H9 (cell line): ENCODE measurements at regions not wholly inside any gene's neighbourhood (a gene's known extent, or its start where the extent isn't known, plus 50 kb on each side); places are given as distances from the start of the nearest gene placed in this dataset.

Experiments
- DNase-seq: peaks from one replicate; pipeline ENCODE4 v3.0.0-alpha.2; 2017
- H2AFZ ChIP-seq: one replicate; pipeline ENCODE4 v1.6.1; 2013; ENCODE audit warnings: mild to moderate bottlenecking, low read length, control low read depth, moderate library complexity
- H2AK5ac ChIP-seq: 2 replicates; pipeline ENCODE4 v1.6.1; 2013; ENCODE audit warnings: low read length, control low read depth, mixed read lengths; ENCODE audit not compliant: insufficient read length
- H2BK120ac ChIP-seq: one replicate; pipeline ENCODE4 v1.6.1; 2013; ENCODE audit warnings: low read depth, mild to moderate bottlenecking, low read length, control low read depth, inconsistent platforms; ENCODE audit not compliant: poor library complexity, severe bottlenecking
- H2BK12ac ChIP-seq: 2 replicates; pipeline ENCODE4 v1.6.1; 2013; ENCODE audit warnings: low read length, control low read depth, mixed read lengths, low read depth; ENCODE audit not compliant: insufficient read length
- H2BK15ac ChIP-seq: 2 replicates; pipeline ENCODE4 v1.6.1; 2013; ENCODE audit warnings: low read depth, low read length, control low read depth
- H2BK20ac ChIP-seq: one replicate; pipeline ENCODE4 v1.6.1; 2013; ENCODE audit warnings: low read depth, mild to moderate bottlenecking, low read length, control low read depth, inconsistent platforms; ENCODE audit not compliant: poor library complexity, severe bottlenecking
- H2BK5ac ChIP-seq: 2 replicates; pipeline ENCODE4 v1.6.1; 2013; ENCODE audit warnings: low read length, control low read depth, mixed read lengths; ENCODE audit not compliant: insufficient read length
- H3K14ac ChIP-seq: 2 replicates; pipeline ENCODE4 v1.6.1; 2013; ENCODE audit warnings: low read length, control low read depth; ENCODE audit not compliant: insufficient read depth
- H3K18ac ChIP-seq: 2 replicates; pipeline ENCODE4 v1.6.1; 2013; ENCODE audit warnings: low read depth, mild to moderate bottlenecking, mixed read lengths, low read length, control low read depth; ENCODE audit not compliant: insufficient read length
- H3K23ac ChIP-seq: 2 replicates; pipeline ENCODE4 v1.6.1; 2013; ENCODE audit warnings: low read length, control low read depth, mixed read lengths, low read depth; ENCODE audit not compliant: insufficient read length
- H3K23me2 ChIP-seq: 2 replicates; pipeline ENCODE4 v1.6.1; 2013; ENCODE audit warnings: low read depth, mild to moderate bottlenecking, mixed read lengths, low read length, control low read depth; ENCODE audit not compliant: insufficient read length, poor library complexity, severe bottlenecking
- H3K27ac ChIP-seq: 2 replicates; pipeline ENCODE4 v1.5.1; 2013; ENCODE audit warnings: low read length, control low read depth, mixed read lengths, low read depth; ENCODE audit not compliant: insufficient read length
- H3K27me3 ChIP-seq: 2 replicates; pipeline ENCODE4 v1.6.1; 2013; ENCODE audit warnings: low read length, control low read depth, inconsistent platforms; ENCODE audit not compliant: insufficient read depth
- H3K4ac ChIP-seq: 2 replicates; pipeline ENCODE4 v1.6.1; 2013; ENCODE audit warnings: low read depth, mild to moderate bottlenecking, control low read depth, inconsistent platforms, low read length, moderate library complexity
- H3K4me1 ChIP-seq: 2 replicates; pipeline ENCODE4 v1.6.1; 2013; ENCODE audit warnings: low read length, control low read depth, inconsistent platforms; ENCODE audit not compliant: insufficient read depth
- H3K4me2 ChIP-seq: 2 replicates; pipeline ENCODE4 v1.6.1; 2013; ENCODE audit warnings: low read length, control low read depth, mixed read lengths; ENCODE audit not compliant: insufficient read length, insufficient read depth
- H3K56ac ChIP-seq: 2 replicates; pipeline ENCODE4 v1.6.1; 2013; ENCODE audit warnings: low read depth, mild to moderate bottlenecking, mixed read lengths, low read length, control low read depth; ENCODE audit not compliant: insufficient read length
- H3K79me1 ChIP-seq: 2 replicates; pipeline ENCODE4 v1.6.1; 2013; ENCODE audit warnings: low read depth, mild to moderate bottlenecking, moderate library complexity, low read length, control low read depth, inconsistent platforms; ENCODE audit not compliant: insufficient read depth, poor library complexity, severe bottlenecking
- H3K79me2 ChIP-seq: 2 replicates; pipeline ENCODE4 v1.6.1; 2013; ENCODE audit warnings: low read length, control low read depth, inconsistent platforms; ENCODE audit not compliant: insufficient read depth
- H3K9ac ChIP-seq: 2 replicates; pipeline ENCODE4 v1.6.1; 2013; ENCODE audit warnings: low read length, control low read depth, mixed read lengths; ENCODE audit not compliant: insufficient read length; ENCODE audit errors: extremely low read depth
- H3K9me3 ChIP-seq: one replicate; pipeline ENCODE4 v1.6.1; 2013; ENCODE audit warnings: low read depth, low read length, inconsistent platforms; ENCODE audit not compliant: control insufficient read depth
- H3T11ph ChIP-seq: one replicate; pipeline ENCODE4 v1.6.1; 2013; ENCODE audit warnings: mild to moderate bottlenecking, low read length, control low read depth, inconsistent platforms
- H4K20me1 ChIP-seq: one replicate; pipeline ENCODE4 v1.6.1; 2013; ENCODE audit not compliant: control insufficient read depth, insufficient read length, insufficient read depth
- H4K5ac ChIP-seq: 2 replicates; pipeline ENCODE4 v1.6.1; 2013; ENCODE audit warnings: low read depth, mild to moderate bottlenecking, mixed read lengths, low read length, control low read depth; ENCODE audit not compliant: insufficient read length
- H4K8ac ChIP-seq: replicated peaks from 2 replicates; pipeline ENCODE4 v1.6.1; 2013; ENCODE audit warnings: low read length, control low read depth, mixed read lengths, low read depth; ENCODE audit not compliant: insufficient read length
- H4K91ac ChIP-seq: 2 replicates; pipeline ENCODE4 v1.6.1; 2013; ENCODE audit warnings: low read depth, mild to moderate bottlenecking, moderate library complexity, mixed read lengths, low read length, control low read depth; ENCODE audit not compliant: insufficient read length
- H3K27ac Mint-ChIP-seq, 3 experiments: 2 replicates in 2 of 3; 3 replicates in 1 of 3; pipeline ENCODE4 v1.8.0; 2020 to 2021; ENCODE audit warnings: mixed read lengths in 3 of 3, mild to moderate bottlenecking in 1 of 3, moderate library complexity in 1 of 3
- H3K27me3 Mint-ChIP-seq: 2 replicates; pipeline ENCODE4 v1.8.0; 2021; ENCODE audit warnings: low read depth, mild to moderate bottlenecking, moderate library complexity, mixed read lengths
- H3K36me3 Mint-ChIP-seq, 3 experiments: 2 replicates in 2 of 3; 3 replicates in 1 of 3; pipeline ENCODE4 v1.8.0; 2020 to 2021; ENCODE audit warnings: low read depth in 3 of 3, mixed read lengths in 3 of 3; ENCODE audit not compliant: insufficient read depth in 1 of 3
- H3K4me1 Mint-ChIP-seq, 2 experiments: 2 replicates each; pipeline ENCODE4 v1.8.0; 2020; ENCODE audit warnings: mixed read lengths in 2 of 2
- H3K4me3 Mint-ChIP-seq, 2 experiments: 2 replicates in 1 of 2; 3 replicates in 1 of 2; pipeline ENCODE4 v1.8.0; 2020 to 2021; ENCODE audit warnings: mild to moderate bottlenecking in 2 of 2, mixed read lengths in 2 of 2, moderate library complexity in 1 of 2
- H3K9me3 Mint-ChIP-seq, 2 experiments: 2 replicates in 1 of 2; 3 replicates in 1 of 2; pipeline ENCODE4 v1.8.0; 2020; ENCODE audit warnings: mild to moderate bottlenecking in 2 of 2, mixed read lengths in 2 of 2, moderate library complexity in 1 of 2
- CTCF ChIP-seq: fragments of 200-600 bp; sonication (generic); conservative IDR thresholded peaks from 3 replicates; pipeline ENCODE4 v1.8.0; 2021; ENCODE audit warnings: antibody characterized with exemption, mild to moderate bottlenecking
- WGBS: extraction: QIAGEN DNeasy Blood & Tissue Kit; methylation state at CpG from one replicate; pipeline ENCODE4 v1.1.7; 2013; ENCODE audit warnings: missing lambda C conversion rate, low lambda C conversion rate, mixed read lengths; ENCODE audit not compliant: insufficient read length; ENCODE audit errors: extremely low coverage; 5-methylcytosine and 5-hydroxymethylcytosine counted together

GRCh38 chr5:175107028-175107588 lies 336.9 kb downstream of the DRD1 start:
- no peak overlapping the region for H3K23ac ChIP-seq

More at GRCh38 chr5:175107028-175107588, 336.9 kb downstream of the DRD1 start:
- H4K20me1 ChIP-seq = no peaks in the 10 kb centered on the region
- no peak overlapping the region for H3K14ac ChIP-seq
- Mint-ChIP-seq H3K27me3 (peaks cover 6% of the 10 kb centered on the region), H3K27ac (no peak overlapping the region), H3K9me3 (peaks cover 20% of the 10 kb centered on the region in 2 experiments), H3K4me1 (peaks cover 0 to 3% of the 10 kb centered on the region in 2 experiments; a peak in 2 of 4 replicates), H3K4me3 (no peak overlapping the region), H3K36me3 (peaks cover 10 to 16% (median 13%) of the 10 kb centered on the region in 3 experiments)
- no peak overlapping the region for H3K27ac ChIP-seq
- no peak overlapping the region for H3K9ac ChIP-seq
- H3K79me2 ChIP-seq = no peaks in the 10 kb centered on the region
- H3K23me2 ChIP-seq = no peaks in the 10 kb centered on the region
- H3K4me1 ChIP-seq = no peaks in the 10 kb centered on the region
- no peak overlapping the region for H2BK20ac ChIP-seq
- no peak overlapping the region for H2BK12ac ChIP-seq
- no peak overlapping the region for H3T11ph ChIP-seq
- DNase-seq = no peak
- WGBS = no CpG with 5 or more reads among the region's 1 CpG
- H2AFZ ChIP-seq = no peak overlapping the region
- H3K79me1 ChIP-seq = no peaks in the 10 kb centered on the region
- H4K5ac ChIP-seq = no peak overlapping the region
- H2AK5ac ChIP-seq = no peak overlapping the region
- no peak overlapping the region for H4K8ac ChIP-seq
- H2BK5ac ChIP-seq = no peak overlapping the region
- no peaks in the 10 kb centered on the region for H3K9me3 ChIP-seq
- H3K4me2 ChIP-seq = no peak overlapping the region
- TF ChIP-seq CTCF = no peak
- no peak overlapping the region for H2BK15ac ChIP-seq
- H3K27me3 ChIP-seq = no peaks in the 10 kb centered on the region
- H2BK120ac ChIP-seq = no peak overlapping the region
- H4K91ac ChIP-seq = no peak overlapping the region
- no peak overlapping the region for H3K4ac ChIP-seq
- no peak overlapping the region for H3K18ac ChIP-seq
- H3K56ac ChIP-seq = no peak overlapping the region
